Liver (tissue), 8 donors: ENCODE measurements at regions not wholly inside any gene's neighbourhood (a gene's known extent, or its start where the extent isn't known, plus 50 kb on each side); places are given as distances from the start of the nearest gene placed in this dataset.

Source experiments
- DNase-seq: peaks from one replicate; pipeline ENCODE4 v3.0.0-alpha.2; 2017; ENCODE audit warnings: low spot score
- H3K27ac ChIP-seq, 2 donors: one replicate each; pipeline ENCODE4 v1.7.0; 2013; ENCODE audit warnings: inconsistent platforms in 2 of 2, low read length in 2 of 2, control low read depth in 1 of 2, low read depth in 1 of 2, mild to moderate bottlenecking in 1 of 2
- H3K27me3 ChIP-seq, 4 donors: one replicate each; pipeline versions ENCODE4 v1.6.1 to v1.7.0; 2013; ENCODE audit warnings: low read length in 3 of 4, inconsistent platforms in 1 of 4, mild to moderate bottlenecking in 1 of 4, moderate library complexity in 1 of 4; ENCODE audit not compliant: control insufficient read depth in 4 of 4, insufficient read depth in 4 of 4
- H3K36me3 ChIP-seq, 4 donors: one replicate each; pipeline versions ENCODE4 v1.6.1 to v1.7.0; 2013; ENCODE audit warnings: low read length in 3 of 4, mild to moderate bottlenecking in 3 of 4, low read depth in 1 of 4, moderate library complexity in 1 of 4; ENCODE audit not compliant: control insufficient read depth in 4 of 4, insufficient read depth in 3 of 4
- H3K4me1 ChIP-seq, 4 donors: one replicate each; pipeline versions ENCODE4 v1.6.1 to v1.7.0; 2013; ENCODE audit warnings: low read length in 3 of 4, mild to moderate bottlenecking in 3 of 4, moderate library complexity in 1 of 4; ENCODE audit not compliant: control insufficient read depth in 4 of 4, insufficient read depth in 4 of 4
- H3K4me3 ChIP-seq, 3 donors: one replicate each; pipeline versions ENCODE4 v1.6.1 to v1.7.0; 2013; ENCODE audit warnings: low read length in 3 of 3, control low read depth in 1 of 3, low read depth in 1 of 3, mild to moderate bottlenecking in 1 of 3
- H3K9ac ChIP-seq, 2 donors: one replicate each; pipeline ENCODE4 v1.7.0; 2013; ENCODE audit warnings: low read length in 2 of 2, mild to moderate bottlenecking in 2 of 2, moderate library complexity in 2 of 2, control low read depth in 1 of 2, low read depth in 1 of 2
- H3K9me3 ChIP-seq, 4 donors: one replicate each; pipeline versions ENCODE4 v1.6.1 to v1.7.0; 2013; ENCODE audit warnings: low read length in 3 of 4; ENCODE audit not compliant: control insufficient read depth in 4 of 4
- ATF3 ChIP-seq: IDR thresholded peaks from 2 replicates; pipeline ENCODE4 v1.6.1; 2016; ENCODE audit warnings: antibody characterized with exemption
- CTCF ChIP-seq: fragments of 150-350 bp; IDR thresholded peaks from 2 replicates; pipeline ENCODE4 v1.5.1; 2017; ENCODE audit warnings: improper control_type of control experiment, low read depth, low read length; ENCODE audit not compliant: missing input control
- EGR1 ChIP-seq, 2 donors: IDR thresholded peaks; 2 replicates each; pipeline ENCODE4 v1.6.1; 2016 to 2018; ENCODE audit warnings: antibody characterized with exemption in 2 of 2, low read depth in 2 of 2
- FOXA1 ChIP-seq: IDR thresholded peaks from 2 replicates; pipeline ENCODE4 v1.6.1; 2016; ENCODE audit warnings: antibody characterized with exemption
- FOXA2 ChIP-seq: IDR thresholded peaks from 2 replicates; pipeline ENCODE4 v1.6.1; 2016; ENCODE audit warnings: antibody characterized with exemption
- GABPA ChIP-seq, 2 donors: IDR thresholded peaks in 1 of 2; conservative IDR thresholded peaks in 1 of 2; 2 replicates each; pipeline ENCODE4 v1.6.1; 2016; ENCODE audit warnings: antibody characterized with exemption in 2 of 2, mild to moderate bottlenecking in 1 of 2, moderate library complexity in 1 of 2
- HNF4A ChIP-seq, 2 donors: conservative IDR thresholded peaks; 2 replicates each; pipeline ENCODE4 v1.6.1; 2016; ENCODE audit warnings: antibody characterized with exemption in 2 of 2, mild to moderate bottlenecking in 2 of 2
- HNF4G ChIP-seq: IDR thresholded peaks from 2 replicates; pipeline ENCODE4 v1.6.1; 2016; ENCODE audit warnings: antibody characterized with exemption
- JUND ChIP-seq, 2 donors: IDR thresholded peaks; 2 replicates each; pipeline ENCODE4 v1.6.1; 2016; ENCODE audit warnings: antibody characterized with exemption in 2 of 2
- MAX ChIP-seq: IDR thresholded peaks from 2 replicates; pipeline ENCODE4 v1.6.1; 2016; ENCODE audit warnings: antibody characterized with exemption
- NR2F2 ChIP-seq: IDR thresholded peaks from 2 replicates; pipeline ENCODE4 v1.6.1; 2016; ENCODE audit warnings: antibody characterized with exemption
- RAD21 ChIP-seq, 2 donors: IDR thresholded peaks; 2 replicates each; pipeline ENCODE4 v1.6.1; 2016; ENCODE audit warnings: antibody characterized with exemption in 2 of 2, mild to moderate bottlenecking in 2 of 2
- REST ChIP-seq: IDR thresholded peaks from 2 replicates; pipeline ENCODE4 v1.6.1; 2016; ENCODE audit warnings: antibody characterized with exemption, mild to moderate bottlenecking
- RXRA ChIP-seq, 2 donors: IDR thresholded peaks; 2 replicates each; pipeline ENCODE4 v1.6.1; 2017 to 2018; ENCODE audit warnings: antibody characterized with exemption in 2 of 2, mild to moderate bottlenecking in 1 of 2
- SP1 ChIP-seq: IDR thresholded peaks from 2 replicates; pipeline ENCODE4 v1.6.1; 2018; ENCODE audit warnings: antibody characterized with exemption, mild to moderate bottlenecking
- YY1 ChIP-seq: IDR thresholded peaks from 2 replicates; pipeline ENCODE4 v1.6.1; 2016; ENCODE audit warnings: antibody characterized with exemption, mild to moderate bottlenecking
- ZBTB33 ChIP-seq: IDR thresholded peaks from 2 replicates; pipeline ENCODE4 v1.6.1; 2016; ENCODE audit warnings: antibody characterized with exemption
- WGBS: extraction: QIAGEN DNeasy Blood & Tissue Kit; methylation state at CpG from one replicate; pipeline ENCODE4 v1.1.7; 2013; 5-methylcytosine and 5-hydroxymethylcytosine counted together
- donor health status: healthy.
- donor health status: healthy.
- donor health status: healthy.
- donor health status: healthy.
- donor health status: healthy.

GRCh38 chr17:52517176-52517575 lies 358.7 kb upstream of the CA10 start:
- no peak for TF ChIP-seq MAX
- TF ChIP-seq SP1: no peak
- no peak for TF ChIP-seq JUND (IDR thresholded peaks at IDR 0.05)
- no peak for TF ChIP-seq YY1
- TF ChIP-seq RXRA (IDR thresholded peaks at IDR 0.05): no peak
- no peak for TF ChIP-seq HNF4A (conservative IDR thresholded peaks at IDR 0.05)
- TF ChIP-seq EGR1 (IDR thresholded peaks at IDR 0.05; ENCODE audit: low read depth in 2 of 2): no peak
- TF ChIP-seq REST: no peak
- no peak for TF ChIP-seq FOXA1
- no peak for TF ChIP-seq RAD21 (IDR thresholded peaks at IDR 0.05)
- TF ChIP-seq GABPA (IDR thresholded peaks at IDR 0.05 in 1 of 2, conservative IDR thresholded peaks at IDR 0.05 in 1 of 2): no peak
- no peak for TF ChIP-seq HNF4G
- no peak for DNase-seq
- Histone ChIP-seq H3K4me3 (no peak overlapping the region), H3K27me3 (no peaks in the 10 kb centered on the region), H3K27ac (no peak overlapping the region), H3K36me3 (no peaks in the 10 kb centered on the region), H3K9ac (no peak overlapping the region), H3K9me3 (no peaks in the 10 kb centered on the region), H3K4me1 (no peaks in the 10 kb centered on the region)

GRCh38 chr17:52515927-52516326 lies 357.4 kb upstream of the CA10 start:
- H3K9me3 ChIP-seq: peaks cover 0 to 3% (median 0%) of the 10 kb centered on the region in 4 donors
- no peak for DNase-seq
- H3K4me1 ChIP-seq: no peaks in the 10 kb centered on the region
- TF ChIP-seq GABPA (IDR thresholded peaks at IDR 0.05 in 1 of 2, conservative IDR thresholded peaks at IDR 0.05 in 1 of 2) (no peak), NR2F2 (no peak), CTCF (no peak)
- no peaks in the 10 kb centered on the region for H3K36me3 ChIP-seq
- no peak overlapping the region for H3K9ac ChIP-seq
- H3K4me3 ChIP-seq: no peak overlapping the region
- WGBS: 70% methylated on average over 2 of the region's 2 CpGs
- H3K27me3 ChIP-seq: no peaks in the 10 kb centered on the region
- no peak overlapping the region for H3K27ac ChIP-seq

GRCh38 chr17:52505601-52506000 lies 347.1 kb upstream of the CA10 start:
- H3K27me3 ChIP-seq: peaks cover 0 to 8% (median 0%) of the 10 kb centered on the region in 4 donors
- no peak overlapping the region for H3K27ac ChIP-seq
- H3K4me1 ChIP-seq: no peaks in the 10 kb centered on the region
- DNase-seq: no peak
- no peaks in the 10 kb centered on the region for H3K9me3 ChIP-seq
- no peak overlapping the region for H3K4me3 ChIP-seq
- no peak overlapping the region for H3K9ac ChIP-seq
- no peaks in the 10 kb centered on the region for H3K36me3 ChIP-seq
- TF ChIP-seq EGR1 (IDR thresholded peaks at IDR 0.05; ENCODE audit: low read depth in 2 of 2): no peak
- TF ChIP-seq ATF3: no peak
- no peak for TF ChIP-seq SP1
- TF ChIP-seq YY1: no peak
- TF ChIP-seq RXRA (IDR thresholded peaks at IDR 0.05): no peak
- no peak for TF ChIP-seq JUND (IDR thresholded peaks at IDR 0.05)
- TF ChIP-seq HNF4G: no peak
- no peak for TF ChIP-seq HNF4A (conservative IDR thresholded peaks at IDR 0.05)
- no peak for TF ChIP-seq REST
- TF ChIP-seq ZBTB33: no peak
- no peak for TF ChIP-seq FOXA2
